Tibial nerve (tissue), 4 donors: ENCODE measurements at regions not wholly inside any gene's neighbourhood (a gene's known extent, or its start where the extent isn't known, plus 50 kb on each side); places are given as distances from the start of the nearest gene placed in this dataset.
"Not testable (repeated sequence)": the region's sequence is repeated elsewhere in the genome, so short reads cannot be mapped to it uniquely, and the experiment has no call there.

Experiments used
- DNase-seq, 2 donors: peaks; one replicate each; pipeline ENCODE4 v3.0.0-alpha.2; 2019; ENCODE audit warnings: low spot score in 2 of 2
- H3K27ac ChIP-seq, 4 donors: fragments of 200-600 bp; sonication (generic) in 3 of 4; one replicate each; pipeline ENCODE4 v1.5.1; 2017 to 2019; ENCODE audit warnings: mild to moderate bottlenecking in 1 of 4
- H3K27me3 ChIP-seq, 2 donors: fragments of 200-600 bp; sonication (generic) in 1 of 2; one replicate each; pipeline versions ENCODE4 v1.5.1 to v1.6.0; 2017 to 2019
- H3K36me3 ChIP-seq, 3 donors: fragments of 200-600 bp; sonication (generic); one replicate each; pipeline ENCODE4 v1.5.1; 2018 to 2019
- H3K4me1 ChIP-seq, 4 donors: fragments of 200-600 bp; sonication (generic) in 3 of 4; one replicate each; pipeline ENCODE4 v1.5.1; 2017 to 2019
- H3K4me3 ChIP-seq, 4 donors: fragments of 200-600 bp; sonication (generic) in 3 of 4; one replicate each; pipeline ENCODE4 v1.5.1; 2017 to 2019; ENCODE audit warnings: mild to moderate bottlenecking in 1 of 4, moderate library complexity in 1 of 4
- H3K9me3 ChIP-seq, 4 donors: fragments of 200-600 bp; sonication (generic) in 3 of 4; one replicate each; pipeline ENCODE4 v1.5.1; 2017 to 2019
- CTCF ChIP-seq, 5 experiments: fragments of 200-600 bp in 3 of 5; fragments of 450-650 bp in 2 of 5; sonication (generic) in 3 of 5; IDR thresholded peaks; one replicate each; pipeline ENCODE4 v1.5.1; 2016 to 2019; ENCODE audit warnings: antibody characterized with exemption in 5 of 5, mild to moderate bottlenecking in 3 of 5, moderate library complexity in 2 of 5
- EP300 ChIP-seq, 2 donors: sonication (generic); formaldehyde crosslinking; IDR thresholded peaks; one replicate each; pipeline ENCODE4 v1.6.1; 2017; ENCODE audit warnings: antibody characterized with exemption in 2 of 2, mild to moderate bottlenecking in 1 of 2
- POLR2A ChIP-seq, 2 donors: fragments of 450-650 bp; IDR thresholded peaks; one replicate each; pipeline ENCODE4 v1.6.1; 2017; ENCODE audit warnings: antibody characterized with exemption in 2 of 2, mild to moderate bottlenecking in 2 of 2, moderate library complexity in 2 of 2
- WGBS, 2 donors: methylation state at CpG; one replicate each; pipeline ENCODE4 v1.1.5; 2018; 5-methylcytosine and 5-hydroxymethylcytosine counted together

DNA sequence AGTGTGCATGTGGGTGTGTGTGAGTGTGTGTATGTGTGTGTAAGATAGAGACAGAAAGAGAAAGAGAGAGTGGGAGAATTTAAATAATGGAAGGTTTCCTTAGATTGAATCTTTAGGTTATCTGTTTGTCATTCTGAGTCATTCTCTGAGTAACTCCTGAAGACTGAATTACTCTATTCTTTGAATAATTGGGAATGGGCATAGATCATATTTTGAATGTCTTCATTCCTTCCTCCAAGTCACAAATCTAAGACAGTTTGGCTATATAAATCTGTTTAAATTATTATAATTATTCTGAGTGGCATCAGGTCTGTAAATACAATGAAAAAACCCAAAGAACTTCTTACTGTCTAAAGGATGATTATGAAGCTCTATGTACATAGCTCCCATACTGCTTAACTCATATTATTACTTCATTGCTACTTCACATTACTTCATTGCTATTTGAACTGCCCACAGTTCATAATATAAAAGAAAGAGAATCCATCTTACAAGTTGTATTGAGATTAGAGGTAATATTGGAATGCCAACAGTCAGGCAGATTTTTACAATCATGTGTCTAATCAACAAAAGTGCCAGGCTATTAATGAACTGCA, 346.6 kb upstream of the CCDC179 start:
- H3K9me3 ChIP-seq, result peaks cover 0 to 17% (median 0%) of the 10 kb centered on the region in 4 donors
- H3K36me3 ChIP-seq, result no peaks in the 10 kb centered on the region
- H3K27me3 ChIP-seq, result no peaks in the 10 kb centered on the region
- no peak overlapping the region for H3K27ac ChIP-seq
- H3K4me1 ChIP-seq, result no peaks in the 10 kb centered on the region
- TF ChIP-seq CTCF (IDR thresholded peaks at IDR 0.05), result no peak
- no peak overlapping the region for H3K4me3 ChIP-seq
- DNase-seq, result no peak

GRCh38 chr11:23211221-23211620, 350.9 kb upstream of the CCDC179 start:
- H3K36me3 ChIP-seq, result no peaks in the 10 kb centered on the region
- H3K4me3 ChIP-seq, result no peak overlapping the region
- H3K9me3 ChIP-seq, result no peaks in the 10 kb centered on the region
- H3K27me3 ChIP-seq, result no peaks in the 10 kb centered on the region
- WGBS, 2 donors, result 88 to 91% methylated on average over 3 of the region's 3 CpGs
- no peak for TF ChIP-seq CTCF (IDR thresholded peaks at IDR 0.05)
- no peak for DNase-seq
- no peaks in the 10 kb centered on the region for H3K4me1 ChIP-seq
- H3K27ac ChIP-seq, result no peak overlapping the region

- no peaks in the 10 kb centered on the region for H3K27me3 ChIP-seq
- H3K4me1 ChIP-seq, result no peaks in the 10 kb centered on the region
- 23 to 26% methylated on average over 1 of the region's 1 CpG for WGBS, 2 donors
- H3K9me3 ChIP-seq, result no peaks in the 10 kb centered on the region
- H3K4me3 ChIP-seq, result no peak overlapping the region
- no peak for DNase-seq
- no peak for TF ChIP-seq EP300 (IDR thresholded peaks at IDR 0.05)
- H3K36me3 ChIP-seq, result no peaks in the 10 kb centered on the region
- H3K27ac ChIP-seq, result no peak overlapping the region
Observed at GRCh38 chr11:23212807-23213206, 352.5 kb upstream of the CCDC179 start.

GRCh38 chr11:23217072-23217471, 356.8 kb upstream of the CCDC179 start:
- WGBS, 2 donors, result 82 to 93% methylated on average over 7 to 9 of the region's 9 CpGs
- no peak for DNase-seq

DNA sequence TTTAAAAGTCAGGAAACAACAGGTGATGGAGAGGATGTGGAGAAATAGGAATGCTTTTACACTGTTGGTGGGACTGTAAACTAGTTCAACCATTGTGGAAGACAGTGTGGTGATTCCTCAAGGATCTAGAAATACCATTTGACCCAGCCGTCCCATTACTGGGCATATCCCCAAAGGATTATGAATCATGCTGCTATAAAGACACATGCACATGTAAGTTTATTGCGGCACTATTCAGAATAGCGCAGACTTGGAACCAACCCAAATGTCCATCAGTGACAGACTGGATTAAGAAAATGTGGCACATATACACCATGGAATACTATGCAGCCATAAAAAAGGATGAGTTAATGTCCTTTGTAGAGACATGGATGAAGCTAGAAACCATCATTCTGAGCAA, 359.8 kb upstream of the CCDC179 start:
- H3K27ac ChIP-seq, H3K27me3 ChIP-seq, H3K36me3 ChIP-seq, H3K4me1 ChIP-seq, DNase-seq, H3K9me3 ChIP-seq, H3K4me3 ChIP-seq: not testable (repeated sequence)
- WGBS, 2 donors, result 75 to 78% methylated on average over 3 of the region's 3 CpGs

More at GRCh38 chr11:23217072-23217471, 356.8 kb upstream of the CCDC179 start:
- Histone ChIP-seq H3K27ac (no peak overlapping the region), H3K27me3 (no peaks in the 10 kb centered on the region), H3K36me3 (no peaks in the 10 kb centered on the region), H3K4me1 (no peaks in the 10 kb centered on the region), H3K4me3 (no peak overlapping the region), H3K9me3 (no peaks in the 10 kb centered on the region)
- TF ChIP-seq POLR2A (IDR thresholded peaks at IDR 0.05), result no peak
- TF ChIP-seq EP300 (IDR thresholded peaks at IDR 0.05), result no peak
- TF ChIP-seq CTCF (IDR thresholded peaks at IDR 0.05), result no peak

GRCh38 chr11:23221366-23221765, 361.1 kb upstream of the CCDC179 start:
- H3K4me3 ChIP-seq, result no peak overlapping the region
- H3K27me3 ChIP-seq, result no peaks in the 10 kb centered on the region
- no peaks in the 10 kb centered on the region for H3K9me3 ChIP-seq
- H3K27ac ChIP-seq, result no peak overlapping the region
- H3K4me1 ChIP-seq, result no peaks in the 10 kb centered on the region
- H3K36me3 ChIP-seq, result no peaks in the 10 kb centered on the region
- DNase-seq, result no peak
- no peak for TF ChIP-seq EP300 (IDR thresholded peaks at IDR 0.05)
- TF ChIP-seq CTCF (IDR thresholded peaks at IDR 0.05), result no peak
- TF ChIP-seq POLR2A (IDR thresholded peaks at IDR 0.05), result no peak
